Lower lobe of right lung (tissue), 2 donors: ENCODE measurements at regions not wholly inside any gene's neighbourhood (a gene's known extent, or its start where the extent isn't known, plus 50 kb on each side); places are given as distances from the start of the nearest gene placed in this dataset.

Experiments used
- ATAC-seq, 2 donors: fragments of 200-7000 bp; cut with Tn5 transposase; one replicate each; pipeline ENCODE4 v1.9.1; 2020 to 2022; ENCODE audit warnings: mild to moderate bottlenecking in 2 of 2, moderate library complexity in 2 of 2
- DNase-seq: peaks from one replicate; pipeline ENCODE4 v3.0.0-alpha.2; 2020
- H3K27ac ChIP-seq: fragments of 200-600 bp; one replicate; pipeline ENCODE4 v1.8.0; 2022
- H3K27me3 ChIP-seq: fragments of 200-600 bp; one replicate; pipeline ENCODE4 v1.8.0; 2022; ENCODE audit warnings: low read depth
- H3K36me3 ChIP-seq: fragments of 200-600 bp; one replicate; pipeline ENCODE4 v1.8.0; 2022; ENCODE audit warnings: mild to moderate bottlenecking
- H3K4me1 ChIP-seq: fragments of 200-600 bp; one replicate; pipeline ENCODE4 v1.8.0; 2022
- H3K4me3 ChIP-seq: fragments of 200-600 bp; one replicate; pipeline ENCODE4 v1.8.0; 2022; ENCODE audit warnings: mild to moderate bottlenecking
- H3K9me3 ChIP-seq: fragments of 200-600 bp; one replicate; pipeline ENCODE4 v1.8.0; 2022
- intact Hi-C: fragments of 100-400 bp; cut with DNase I; formaldehyde crosslinking; loops from one replicate; pipeline ENCODE4 v1.11.0; 2022
- TF ChIP-seq, protein P1 (sequence below): fragments of 200-600 bp; IDR thresholded peaks from one replicate; pipeline ENCODE4 v1.8.0; 2022; ENCODE audit warnings: antibody characterized with exemption, mild to moderate bottlenecking
- donor health status: DM: no; HTN: yes; CAD: no; lungs with severe emphysema.

DNA sequence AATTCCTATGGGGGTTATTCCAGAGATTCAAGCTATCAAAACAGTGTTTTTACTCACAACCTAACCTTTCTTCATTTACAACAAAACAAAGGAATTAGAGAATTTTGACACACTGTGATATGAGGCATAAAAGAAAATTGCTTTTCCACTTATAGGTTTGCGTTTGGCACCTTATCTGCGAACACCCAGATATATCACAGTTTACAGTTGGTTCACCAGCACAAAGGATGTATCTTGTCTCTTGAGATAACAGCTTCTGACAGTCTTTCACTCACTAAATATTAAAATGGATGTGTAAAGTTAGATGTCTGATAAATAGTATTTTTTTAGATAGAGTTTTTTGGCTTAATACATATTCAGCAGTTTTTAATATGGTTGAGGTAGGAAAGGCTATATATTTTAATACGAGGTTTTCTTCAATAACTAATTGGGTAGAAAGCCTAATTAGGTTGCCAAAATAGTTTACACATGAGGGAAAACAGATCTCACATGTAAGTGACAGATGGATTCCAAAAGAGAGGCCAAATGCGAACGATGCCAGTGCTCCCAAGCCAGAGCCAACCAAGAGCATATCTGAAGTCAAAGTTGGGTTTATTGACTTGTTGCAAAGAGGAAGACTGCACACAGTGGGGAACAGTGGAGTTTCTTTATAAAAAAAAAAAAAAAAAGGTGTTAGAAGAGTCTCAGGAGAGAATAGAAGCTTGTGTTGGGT is 1495.2 kb downstream of the MAT2B start:
- TF ChIP-seq, protein P1, sequence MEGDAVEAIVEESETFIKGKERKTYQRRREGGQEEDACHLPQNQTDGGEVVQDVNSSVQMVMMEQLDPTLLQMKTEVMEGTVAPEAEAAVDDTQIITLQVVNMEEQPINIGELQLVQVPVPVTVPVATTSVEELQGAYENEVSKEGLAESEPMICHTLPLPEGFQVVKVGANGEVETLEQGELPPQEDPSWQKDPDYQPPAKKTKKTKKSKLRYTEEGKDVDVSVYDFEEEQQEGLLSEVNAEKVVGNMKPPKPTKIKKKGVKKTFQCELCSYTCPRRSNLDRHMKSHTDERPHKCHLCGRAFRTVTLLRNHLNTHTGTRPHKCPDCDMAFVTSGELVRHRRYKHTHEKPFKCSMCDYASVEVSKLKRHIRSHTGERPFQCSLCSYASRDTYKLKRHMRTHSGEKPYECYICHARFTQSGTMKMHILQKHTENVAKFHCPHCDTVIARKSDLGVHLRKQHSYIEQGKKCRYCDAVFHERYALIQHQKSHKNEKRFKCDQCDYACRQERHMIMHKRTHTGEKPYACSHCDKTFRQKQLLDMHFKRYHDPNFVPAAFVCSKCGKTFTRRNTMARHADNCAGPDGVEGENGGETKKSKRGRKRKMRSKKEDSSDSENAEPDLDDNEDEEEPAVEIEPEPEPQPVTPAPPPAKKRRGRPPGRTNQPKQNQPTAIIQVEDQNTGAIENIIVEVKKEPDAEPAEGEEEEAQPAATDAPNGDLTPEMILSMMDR, result no peak
- ATAC-seq (no peak), DNase-seq (no peak)
- Histone ChIP-seq H3K27me3 (no peaks in the 10 kb centered on the region), H3K4me3 (no peak overlapping the region), H3K4me1 (no peaks in the 10 kb centered on the region), H3K9me3 (no peaks in the 10 kb centered on the region), H3K36me3 (no peaks in the 10 kb centered on the region), H3K27ac (no peak overlapping the region)
- intact Hi-C loops, result no loop called here

GRCh38 chr5:165003283-165003682 is 1497.9 kb downstream of the MAT2B start:
- no peaks in the 10 kb centered on the region for H3K36me3 ChIP-seq

GRCh38 chr5:165004175-165004574 is 1498.8 kb downstream of the MAT2B start:
- no peaks in the 10 kb centered on the region for H3K27me3 ChIP-seq
- DNase-seq, result no peak
- TF ChIP-seq, protein P1, result no peak
- H3K9me3 ChIP-seq, result no peaks in the 10 kb centered on the region
- intact Hi-C loops, result no loop called here
- no peaks in the 10 kb centered on the region for H3K4me1 ChIP-seq
- H3K36me3 ChIP-seq, result no peaks in the 10 kb centered on the region
- ATAC-seq, result no peak
- no peak overlapping the region for H3K4me3 ChIP-seq
- H3K27ac ChIP-seq, result no peak overlapping the region

More at GRCh38 chr5:165003283-165003682, 1497.9 kb downstream of the MAT2B start:
- ATAC-seq (no peak), DNase-seq (no peak)
- intact Hi-C loops, result no loop called here
- no peaks in the 10 kb centered on the region for H3K27me3 ChIP-seq
- H3K9me3 ChIP-seq, result no peaks in the 10 kb centered on the region
- TF ChIP-seq, protein P1, result no peak
- no peaks in the 10 kb centered on the region for H3K4me1 ChIP-seq
- H3K4me3 ChIP-seq, result no peak overlapping the region
- H3K27ac ChIP-seq, result no peak overlapping the region

- DNase-seq, result no peak
- H3K27me3 ChIP-seq, result no peaks in the 10 kb centered on the region
Observed at GRCh38 chr5:165014439-165014838, 1509.0 kb downstream of the MAT2B start.

DNA sequence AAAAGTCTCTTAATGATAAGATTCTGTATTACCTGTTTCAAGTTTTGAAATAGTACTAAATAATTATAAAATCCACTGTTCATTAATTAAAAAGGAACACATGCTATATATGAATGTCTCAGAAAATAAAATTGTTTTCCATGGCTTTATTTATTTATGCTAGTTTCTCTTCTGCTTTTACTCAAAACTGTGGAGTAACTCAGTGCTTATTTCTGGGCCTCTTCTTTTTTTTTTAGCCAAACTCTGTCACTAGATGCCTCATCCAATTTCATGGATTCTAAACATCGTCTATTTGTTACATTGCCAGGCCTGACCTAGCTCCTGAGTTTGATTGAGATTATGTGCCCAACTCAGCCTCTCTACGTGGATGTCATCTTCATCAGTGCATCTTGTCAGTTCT is 1509.7 kb downstream of the MAT2B start:
- no peaks in the 10 kb centered on the region for H3K27me3 ChIP-seq
- no peak for DNase-seq
- intact Hi-C loops, result no loop called here
- no peaks in the 10 kb centered on the region for H3K9me3 ChIP-seq
- no peak overlapping the region for H3K27ac ChIP-seq
- TF ChIP-seq, protein P1, result no peak
- H3K4me1 ChIP-seq, result no peaks in the 10 kb centered on the region
- no peaks in the 10 kb centered on the region for H3K36me3 ChIP-seq
- ATAC-seq, result no peak
- no peak overlapping the region for H3K4me3 ChIP-seq

More at GRCh38 chr5:165014439-165014838, 1509.0 kb downstream of the MAT2B start:
- ATAC-seq, result peak; percentile 43 to 59
- Histone ChIP-seq H3K4me3 (no peak overlapping the region), H3K9me3 (no peaks in the 10 kb centered on the region), H3K27ac (no peak overlapping the region), H3K4me1 (no peaks in the 10 kb centered on the region), H3K36me3 (no peaks in the 10 kb centered on the region)
- intact Hi-C loops, result no loop called here
- TF ChIP-seq, protein P1, result no peak
